ENCODE measurements at regions not wholly inside any gene's neighbourhood (a gene's known extent, or its start where the extent isn't known, plus 50 kb on each side); places are given as distances from the start of the nearest gene placed in this dataset.

GRCh38 chr15:96266456-96266855 lies 64.0 kb upstream of the NR2F2 start:
- no peak for TF ChIP-seq YY1 (IDR thresholded peaks at IDR 0.05; ENCODE audit: low read depth)
- TF ChIP-seq, protein P1, sequence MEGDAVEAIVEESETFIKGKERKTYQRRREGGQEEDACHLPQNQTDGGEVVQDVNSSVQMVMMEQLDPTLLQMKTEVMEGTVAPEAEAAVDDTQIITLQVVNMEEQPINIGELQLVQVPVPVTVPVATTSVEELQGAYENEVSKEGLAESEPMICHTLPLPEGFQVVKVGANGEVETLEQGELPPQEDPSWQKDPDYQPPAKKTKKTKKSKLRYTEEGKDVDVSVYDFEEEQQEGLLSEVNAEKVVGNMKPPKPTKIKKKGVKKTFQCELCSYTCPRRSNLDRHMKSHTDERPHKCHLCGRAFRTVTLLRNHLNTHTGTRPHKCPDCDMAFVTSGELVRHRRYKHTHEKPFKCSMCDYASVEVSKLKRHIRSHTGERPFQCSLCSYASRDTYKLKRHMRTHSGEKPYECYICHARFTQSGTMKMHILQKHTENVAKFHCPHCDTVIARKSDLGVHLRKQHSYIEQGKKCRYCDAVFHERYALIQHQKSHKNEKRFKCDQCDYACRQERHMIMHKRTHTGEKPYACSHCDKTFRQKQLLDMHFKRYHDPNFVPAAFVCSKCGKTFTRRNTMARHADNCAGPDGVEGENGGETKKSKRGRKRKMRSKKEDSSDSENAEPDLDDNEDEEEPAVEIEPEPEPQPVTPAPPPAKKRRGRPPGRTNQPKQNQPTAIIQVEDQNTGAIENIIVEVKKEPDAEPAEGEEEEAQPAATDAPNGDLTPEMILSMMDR (IDR thresholded peaks at IDR 0.05): no peak
- no peak for TF ChIP-seq CHD2 (IDR thresholded peaks at IDR 0.05; ENCODE audit: low read length, partially characterized antibody)
- no peak for TF ChIP-seq EP300 (IDR thresholded peaks at IDR 0.05; ENCODE audit: borderline replicate concordance in 1 of 2, low read depth in 1 of 2, low read length in 1 of 2)
- TF ChIP-seq TAF1 (IDR thresholded peaks at IDR 0.05; ENCODE audit: borderline replicate concordance, low read depth, low read length): no peak
- no peak for TF ChIP-seq RCOR1 (IDR thresholded peaks at IDR 0.05; ENCODE audit: low read length)
